NCI-H2171 treated with DMSO at 0.1 percent for 48 hours (cell line): ENCODE measurements at regions not wholly inside any gene's neighbourhood (a gene's known extent, or its start where the extent isn't known, plus 50 kb on each side); places are given as distances from the start of the nearest gene placed in this dataset.

Experiments
- DNase-seq: peaks from one replicate; lab custom pipeline; 2025; lab: John Stamatoyannopoulos, UW

- no peak for DNase-seq
Measured at GRCh38 chr4:18869166-18869565, 847.6 kb upstream of the LCORL start.

GRCh38 chr4:18860836-18861530 is 839.4 kb upstream of the LCORL start:
- DNase-seq, result no peak

GRCh38 chr4:18859468-18859867 is 837.9 kb upstream of the LCORL start:
- DNase-seq, result no peak

- DNase-seq, result no peak
Measured at GRCh38 chr4:18858229-18858922, 836.8 kb upstream of the LCORL start.

- DNase-seq, result no peak
Measured at GRCh38 chr4:18850867-18851266, 829.3 kb upstream of the LCORL start.

GRCh38 chr4:18847249-18847890 is 825.8 kb upstream of the LCORL start:
- no peak for DNase-seq

GRCh38 chr4:18846313-18846712 is 824.8 kb upstream of the LCORL start:
- no peak for DNase-seq

GRCh38 chr4:18844726-18845125 is 823.2 kb upstream of the LCORL start:
- no peak for DNase-seq

GRCh38 chr4:18842431-18842830 is 820.9 kb upstream of the LCORL start:
- DNase-seq, result no peak

- DNase-seq, result no peak
Measured at GRCh38 chr4:18840481-18840880, 818.9 kb upstream of the LCORL start.

- no peak for DNase-seq
Measured at GRCh38 chr4:18816228-18816895, 794.8 kb upstream of the LCORL start.

- no peak for DNase-seq
Measured at GRCh38 chr4:18815779-18816173, 794.2 kb upstream of the LCORL start.

- DNase-seq, result no peak
Measured at GRCh38 chr4:18815081-18815778, 793.7 kb upstream of the LCORL start.

- no peak for DNase-seq
Measured at GRCh38 chr4:18813771-18814170, 792.2 kb upstream of the LCORL start.

- no peak for DNase-seq
Measured at GRCh38 chr4:18813055-18813454, 791.5 kb upstream of the LCORL start.

GRCh38 chr4:18803781-18804180 is 782.2 kb upstream of the LCORL start:
- no peak for DNase-seq

GRCh38 chr4:18798123-18798522 is 776.6 kb upstream of the LCORL start:
- DNase-seq, result no peak

- no peak for DNase-seq
Measured at GRCh38 chr4:18795794-18796193, 774.2 kb upstream of the LCORL start.

- no peak for DNase-seq
Measured at GRCh38 chr4:18777190-18777930, 755.8 kb upstream of the LCORL start.

- DNase-seq, result no peak
Measured at GRCh38 chr4:18767921-18768320, 746.4 kb upstream of the LCORL start.

GRCh38 chr4:18756671-18757070 is 735.1 kb upstream of the LCORL start:
- DNase-seq, result no peak
